NCI-H1930 (cell line): ENCODE measurements at regions not wholly inside any gene's neighbourhood (a gene's known extent, or its start where the extent isn't known, plus 50 kb on each side); places are given as distances from the start of the nearest gene placed in this dataset.

Experiments
- DNase-seq, 2 experiments: peaks; one replicate each; lab custom pipeline; 2025; lab: John Stamatoyannopoulos, UW

- DNase-seq: no peak
Measured at GRCh38 chr22:27284324-27284723, 517.2 kb downstream of the MN1 start.

DNA sequence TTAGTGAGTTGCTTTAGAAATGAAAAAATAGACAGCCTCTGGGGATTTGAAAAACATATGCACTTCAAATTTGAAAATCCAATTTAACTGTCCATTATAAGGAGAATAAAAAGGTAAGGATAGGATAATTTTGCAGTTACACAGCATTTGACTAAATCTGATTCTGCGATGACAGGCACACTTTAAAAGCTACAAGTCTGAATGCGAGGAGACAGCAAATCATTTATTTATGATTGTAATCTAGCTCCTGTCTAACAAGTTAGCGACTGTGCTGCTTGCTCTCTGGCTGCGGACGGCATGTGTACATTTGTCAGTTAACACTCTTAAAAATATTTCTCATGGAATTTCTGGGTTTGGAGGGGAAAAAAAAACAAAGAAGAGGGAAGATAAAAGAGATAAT, 514.8 kb downstream of the MN1 start:
- DNase-seq: no peak

- no peak for DNase-seq
Measured at GRCh38 chr22:27292542-27293299, 508.8 kb downstream of the MN1 start.

DNA sequence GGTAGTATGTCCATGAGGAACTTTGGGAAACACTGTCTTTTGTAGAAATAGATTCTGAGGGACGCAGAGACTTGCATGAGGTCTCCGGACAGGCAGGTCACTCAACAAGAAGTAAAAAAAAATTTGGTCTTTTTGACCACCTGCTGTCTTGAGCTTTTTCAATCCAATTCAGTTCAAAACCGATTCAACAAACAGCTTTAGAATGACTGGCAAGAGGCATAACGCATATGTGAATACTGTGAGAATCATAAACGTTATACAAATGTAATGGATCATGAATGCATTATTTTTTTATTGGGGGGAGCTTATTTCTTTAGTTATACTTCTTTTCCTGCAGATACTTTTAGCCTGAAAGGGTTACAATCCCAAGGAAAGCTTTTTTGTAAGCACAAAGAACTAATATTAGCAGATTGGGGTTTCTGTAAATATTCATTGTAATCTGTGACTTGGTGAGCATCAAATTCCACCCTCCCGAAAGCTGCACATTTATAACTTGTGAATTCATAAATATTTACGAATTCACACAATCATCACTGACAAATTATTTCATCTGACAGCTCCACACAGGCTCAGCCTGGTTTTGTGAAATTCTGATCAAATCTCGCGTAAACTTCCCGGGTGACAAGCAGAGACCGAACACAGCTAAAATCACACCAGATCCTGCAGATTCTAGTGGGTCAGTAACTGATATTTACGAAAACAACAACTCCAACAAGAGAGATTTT, 507.7 kb downstream of the MN1 start:
- DNase-seq: no peak

DNA sequence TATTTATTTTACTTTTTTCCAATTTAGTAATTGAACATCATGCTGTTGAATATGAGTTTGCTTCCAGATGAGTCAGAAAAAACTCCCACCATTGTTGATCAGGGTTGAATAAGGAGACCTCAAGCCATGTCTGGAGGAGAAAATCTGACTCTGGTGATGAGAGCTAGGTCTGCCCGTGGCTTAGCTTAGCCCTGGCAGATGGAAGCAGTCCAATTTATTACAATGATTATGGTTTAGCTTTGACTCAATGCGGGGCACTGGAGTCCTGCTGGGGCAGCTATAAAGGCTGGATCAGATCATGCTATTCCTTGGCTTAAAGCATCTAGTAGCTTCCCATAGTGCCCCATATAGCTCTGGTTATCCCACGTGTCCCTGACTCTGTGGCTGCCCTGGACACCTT, 506.5 kb downstream of the MN1 start:
- no peak for DNase-seq

- no peak for DNase-seq
Measured at GRCh38 chr22:27295605-27296004, 506.0 kb downstream of the MN1 start.

DNA sequence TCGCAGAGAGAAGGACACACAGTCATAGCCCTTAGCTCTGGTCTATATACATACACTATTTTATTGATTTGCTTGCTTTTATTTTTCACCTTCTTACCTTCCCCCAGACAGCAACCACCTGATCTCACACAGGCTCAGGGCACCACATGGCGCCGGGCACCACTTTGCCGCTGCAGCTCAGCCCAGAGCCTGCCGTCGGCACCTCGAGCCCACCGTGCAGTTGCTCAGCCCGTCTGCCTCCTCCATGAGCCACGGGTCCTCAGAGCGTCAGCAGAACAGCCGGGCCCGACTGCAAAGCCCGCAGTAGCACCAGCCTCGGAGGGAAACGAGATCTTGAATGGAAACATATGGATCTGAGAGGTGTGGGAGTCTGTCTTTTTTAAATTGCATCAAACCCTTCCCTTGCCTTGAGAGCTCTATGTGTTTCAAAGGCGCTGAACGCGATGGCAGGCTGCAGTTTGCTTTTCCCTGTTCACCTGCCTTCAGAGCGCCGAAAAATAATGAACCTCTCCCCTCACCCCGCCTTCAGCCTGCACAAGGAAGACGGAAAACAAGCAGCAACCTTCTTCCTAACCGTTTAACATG, 505.4 kb downstream of the MN1 start:
- no peak for DNase-seq

GRCh38 chr22:27297125-27297524, 504.4 kb downstream of the MN1 start:
- no peak for DNase-seq

- no peak for DNase-seq
Measured at GRCh38 chr22:27298332-27298731, 503.2 kb downstream of the MN1 start.

DNA sequence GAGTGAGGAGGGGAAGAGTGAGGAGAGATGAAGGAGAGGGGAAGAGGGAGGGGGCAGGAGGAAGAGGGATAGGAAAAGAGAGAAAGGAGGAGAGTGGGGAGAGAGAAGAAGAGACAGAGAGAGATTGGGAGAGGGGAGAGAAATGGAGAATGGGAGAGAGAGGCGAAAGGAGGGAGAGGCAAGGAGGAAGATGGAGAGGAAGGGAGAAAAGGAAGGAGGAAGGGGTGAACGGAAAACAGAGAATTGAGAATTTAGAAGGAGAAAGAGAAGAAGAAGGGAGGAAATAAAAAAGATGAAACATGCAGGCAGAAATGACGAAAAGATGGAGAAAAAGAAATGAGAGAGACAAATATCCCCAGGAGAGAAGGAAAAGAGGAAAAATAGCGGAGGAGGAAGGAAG, 502.8 kb downstream of the MN1 start:
- DNase-seq: no peak

DNA sequence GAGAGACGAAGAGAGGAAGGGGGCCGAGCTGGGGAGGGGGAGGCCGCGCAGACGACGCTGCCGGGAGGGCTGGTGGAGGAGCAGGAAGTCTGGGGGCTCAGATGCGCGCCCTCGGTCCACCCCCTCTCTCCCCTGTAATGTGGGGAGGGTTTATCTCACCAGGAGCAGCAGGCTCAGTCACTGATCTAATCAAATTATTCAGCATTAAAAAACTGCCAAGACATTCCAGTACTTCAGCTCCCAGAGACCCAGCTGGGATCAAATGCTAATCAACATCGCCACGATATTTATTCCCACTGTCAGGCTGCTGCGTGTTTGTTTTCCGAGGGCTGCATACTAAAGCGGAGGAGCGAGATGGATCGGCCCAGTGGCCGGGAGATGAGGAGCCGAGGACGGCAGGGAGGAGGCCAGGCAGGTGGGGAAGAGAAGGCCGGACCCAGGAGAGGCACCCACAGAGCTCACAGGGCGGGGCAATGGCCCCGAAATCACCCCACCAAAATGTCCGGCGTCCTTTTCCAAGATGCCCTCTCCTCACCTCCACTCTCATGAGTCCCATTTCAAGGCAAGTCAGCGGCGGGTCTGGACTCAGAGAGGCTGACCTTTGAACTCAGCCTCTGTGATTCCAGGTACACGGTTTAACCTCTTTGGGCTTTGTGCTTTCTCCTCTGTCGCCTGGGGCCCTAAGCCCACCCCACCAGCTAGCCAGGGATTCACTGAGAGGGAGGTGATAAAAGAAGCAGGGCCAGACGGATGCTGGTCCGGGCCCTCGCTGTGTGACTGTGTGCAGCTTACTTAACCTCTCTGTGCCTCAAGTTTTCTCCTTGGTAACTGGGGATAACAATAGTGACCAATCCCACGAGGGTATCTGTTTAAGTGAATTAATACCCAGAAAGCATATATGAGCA, 502.1 kb downstream of the MN1 start:
- DNase-seq: no peak

DNA sequence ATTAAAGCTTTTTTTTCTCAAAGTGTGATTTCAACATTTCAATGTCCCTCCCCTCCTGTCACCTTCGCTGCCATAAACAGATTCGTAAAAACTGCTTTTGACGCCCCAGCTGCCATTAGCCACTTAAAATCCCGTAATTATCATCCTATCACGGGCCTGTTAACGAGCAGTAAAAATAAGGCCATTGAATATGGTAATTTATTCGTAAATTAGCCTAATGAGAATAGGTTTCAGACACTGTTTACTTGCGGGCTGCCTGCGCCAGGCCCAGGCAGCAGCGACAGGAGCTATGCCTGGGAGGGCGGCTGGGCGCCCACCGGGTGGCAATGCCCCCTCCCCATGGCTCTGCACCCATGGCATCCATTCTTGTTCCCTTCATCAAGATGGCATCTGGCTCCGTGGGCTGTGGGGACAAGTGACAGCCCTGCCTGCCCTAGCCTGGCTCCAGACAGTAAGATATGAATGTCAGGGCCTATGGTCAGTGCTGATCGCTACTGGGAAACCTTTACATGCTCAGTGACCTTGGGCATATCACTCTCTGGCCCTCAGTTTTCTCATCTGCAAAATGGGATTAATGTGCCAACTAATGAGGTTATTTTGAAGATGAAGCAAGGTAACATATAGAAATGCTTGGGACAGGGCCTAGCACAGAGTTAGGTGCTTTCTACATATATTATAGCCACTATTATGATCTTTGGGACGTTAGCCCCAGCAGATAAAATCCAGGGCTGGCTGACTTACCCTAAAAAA, 500.8 kb downstream of the MN1 start:
- no peak for DNase-seq

DNA sequence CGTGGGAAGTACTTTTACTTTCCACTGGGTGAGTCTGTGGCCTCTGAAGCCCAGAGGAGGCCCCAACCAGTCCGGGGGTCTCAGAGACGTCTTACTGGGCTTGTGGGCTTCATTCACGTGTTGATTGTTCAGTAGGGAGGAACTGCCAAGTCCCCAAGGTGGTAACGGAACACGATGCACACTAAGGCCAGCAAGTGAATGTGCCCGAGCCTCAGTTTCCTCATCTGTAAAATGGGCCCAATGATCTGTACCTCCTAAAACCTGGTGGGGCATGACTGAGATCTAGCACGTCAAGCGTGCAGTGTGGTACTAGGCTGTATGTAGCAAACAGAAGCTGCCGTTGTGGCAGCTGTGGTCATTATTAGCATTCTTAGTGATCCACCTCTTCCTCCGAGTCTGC, 499.1 kb downstream of the MN1 start:
- DNase-seq: no peak

GRCh38 chr22:27303718-27304117, 497.8 kb downstream of the MN1 start:
- DNase-seq: no peak

DNA sequence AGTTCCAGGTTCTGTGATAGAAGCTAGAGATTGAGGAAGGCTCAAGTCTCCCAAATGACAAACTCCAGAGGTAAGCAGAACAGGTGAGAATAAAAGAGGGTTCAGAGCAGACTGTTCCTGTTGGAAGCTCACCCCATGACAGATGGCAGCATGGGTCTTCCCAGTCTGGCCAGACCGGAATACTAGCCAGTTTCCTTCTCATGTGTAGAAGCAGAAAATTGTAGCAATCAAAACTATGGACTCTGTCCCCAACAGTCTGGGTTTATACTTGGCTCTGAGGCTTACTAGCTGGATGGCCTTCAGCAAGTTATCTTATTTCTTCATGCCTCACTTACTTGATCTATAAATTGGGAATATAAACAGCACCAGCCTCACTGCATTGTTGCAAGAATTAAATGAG, 494.8 kb downstream of the MN1 start:
- DNase-seq: no peak

- DNase-seq: no peak
Measured at GRCh38 chr22:27307545-27308247, 493.9 kb downstream of the MN1 start.

DNA sequence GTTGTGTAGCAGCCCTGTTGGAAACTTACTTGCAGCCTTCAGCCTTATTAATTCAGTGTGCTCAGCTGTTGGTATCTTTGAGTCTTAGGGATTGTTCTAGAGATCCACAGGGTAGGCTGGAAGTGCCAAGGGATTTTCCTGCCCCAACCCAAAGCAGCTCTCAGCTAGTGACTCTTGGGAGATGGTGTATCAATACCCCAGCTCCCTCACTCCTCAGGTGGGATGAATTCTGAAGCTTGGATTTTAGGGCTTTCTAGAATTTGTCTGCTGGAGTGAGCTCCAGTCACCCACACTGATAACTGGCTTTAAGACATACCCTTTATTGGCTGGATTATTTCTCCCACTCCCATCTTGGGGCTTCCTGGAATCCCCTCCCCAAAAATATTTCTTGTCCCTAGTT, 493.0 kb downstream of the MN1 start:
- DNase-seq: no peak

DNA sequence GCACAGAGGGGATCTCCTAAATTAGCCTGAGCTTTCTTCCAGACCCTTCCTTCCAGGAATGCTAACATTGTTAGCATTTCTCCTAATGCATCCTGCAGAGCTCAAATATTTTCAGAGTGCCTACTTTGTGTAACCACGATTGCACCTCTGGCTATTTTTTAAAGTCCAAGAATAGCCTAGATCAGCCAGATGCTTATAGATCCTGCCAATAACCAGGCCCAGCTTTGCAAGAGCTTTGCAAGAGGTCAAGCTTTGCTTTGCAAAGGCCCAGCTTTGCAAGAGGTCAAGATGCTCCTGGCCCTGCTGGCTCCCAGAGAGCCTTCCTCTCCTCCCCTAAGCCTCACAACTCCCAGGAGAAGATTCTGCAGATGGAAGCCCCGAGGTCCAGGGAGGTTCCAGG, 491.9 kb downstream of the MN1 start:
- DNase-seq: no peak

- DNase-seq: no peak
Measured at GRCh38 chr22:27310966-27311697, 490.4 kb downstream of the MN1 start.
